ENCODE measurements at regions not wholly inside any gene's neighbourhood (a gene's known extent, or its start where the extent isn't known, plus 50 kb on each side); places are given as distances from the start of the nearest gene placed in this dataset.

DNA sequence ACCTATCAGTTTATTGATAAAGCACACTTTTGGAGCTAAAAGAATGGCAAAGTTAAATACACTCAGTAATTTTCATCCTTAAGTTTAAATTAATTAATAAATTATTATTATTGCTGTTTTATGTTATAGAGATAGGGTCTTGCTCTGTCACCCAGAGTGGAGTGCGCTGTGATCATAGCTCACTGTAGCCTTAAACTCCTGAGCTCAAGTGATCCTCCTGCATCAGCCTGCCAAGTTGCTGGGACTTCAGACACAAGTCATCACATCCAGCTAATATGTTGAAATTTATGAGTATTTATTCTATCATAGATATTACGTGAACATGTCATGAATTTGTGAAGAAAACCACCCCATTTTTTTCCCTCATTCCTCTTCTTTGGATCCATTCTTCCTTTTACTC is 64.2 kb downstream of the GJA1 start:
- no peaks in the 10 kb centered on the region for H3K36me3 Mint-ChIP-seq (ENCODE audit: low read depth)
- no peaks in the 10 kb centered on the region for H3K27me3 Mint-ChIP-seq
- H3K4me3 Mint-ChIP-seq: no peak overlapping the region
- intact Hi-C loops (cut with micrococcal nuclease): no loop called here
- no peak overlapping the region for H3K27ac Mint-ChIP-seq
- no peaks in the 10 kb centered on the region for H3K9me3 Mint-ChIP-seq
- no peak for TF ChIP-seq CTCF (IDR thresholded peaks at IDR 0.05)
- DNase-seq: no peak
- no peak for ATAC-seq (ENCODE audit: low read depth)
- H3K4me1 Mint-ChIP-seq: no peaks in the 10 kb centered on the region
- POLR2A ChIA-PET: no interaction called here
- CTCF ChIA-PET: no interaction called here

DNA sequence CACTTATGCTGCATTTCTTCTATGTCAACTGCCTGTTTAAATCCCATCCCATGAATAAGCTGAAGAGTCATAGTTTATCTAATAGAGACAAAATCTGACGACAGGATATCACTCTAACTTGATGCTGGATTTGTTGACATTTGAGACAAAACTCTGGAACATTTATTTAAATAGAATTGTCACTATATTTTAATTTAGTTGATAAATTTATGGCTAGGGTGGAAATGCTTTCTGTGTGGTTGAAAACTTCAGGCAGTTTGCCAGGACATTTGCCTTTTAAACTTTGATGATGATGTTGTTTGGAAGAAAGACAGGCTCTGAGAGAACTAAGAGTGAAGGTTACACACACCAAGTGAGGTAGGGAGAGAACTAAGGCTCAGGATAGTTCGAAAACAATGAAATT is 68.1 kb downstream of the GJA1 start:
- ChIA-PET POLR2A (no interaction called here), CTCF (no interaction called here)
- ATAC-seq (ENCODE audit: low read depth) (no peak), DNase-seq (no peak)
- TF ChIP-seq CTCF (IDR thresholded peaks at IDR 0.05): no peak
- Mint-ChIP-seq H3K27me3 (no peaks in the 10 kb centered on the region), H3K27ac (no peak overlapping the region), H3K9me3 (no peaks in the 10 kb centered on the region), H3K36me3 (ENCODE audit: low read depth) (no peaks in the 10 kb centered on the region), H3K4me3 (no peak overlapping the region), H3K4me1 (no peaks in the 10 kb centered on the region)
- intact Hi-C loops (cut with micrococcal nuclease): no loop called here

DNA sequence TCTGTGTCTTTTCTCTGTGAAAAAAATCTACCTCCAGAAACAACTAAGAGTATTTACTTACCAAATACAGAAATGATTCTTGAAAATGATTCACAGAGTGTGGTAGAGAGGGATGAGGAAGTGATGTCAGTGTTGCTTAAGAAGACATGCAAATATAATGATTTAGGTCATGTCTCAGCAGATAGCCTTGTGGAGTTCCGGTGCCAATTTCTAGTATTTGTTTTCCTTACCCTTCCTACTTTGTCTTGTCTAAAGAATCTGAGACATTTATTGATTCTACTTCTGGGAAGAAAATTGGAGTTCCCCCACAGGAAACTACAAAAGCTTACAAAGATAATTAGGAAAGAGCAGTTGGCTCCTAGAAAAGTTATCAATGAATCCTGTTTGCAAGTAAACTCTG is 68.8 kb downstream of the GJA1 start:
- POLR2A ChIA-PET: no interaction called here
- Mint-ChIP-seq H3K36me3 (ENCODE audit: low read depth) (no peaks in the 10 kb centered on the region), H3K9me3 (no peaks in the 10 kb centered on the region), H3K27me3 (no peaks in the 10 kb centered on the region), H3K4me3 (no peak overlapping the region), H3K4me1 (no peaks in the 10 kb centered on the region), H3K27ac (no peak overlapping the region)
- no peak for DNase-seq
- CTCF ChIA-PET: no interaction called here
- TF ChIP-seq CTCF (IDR thresholded peaks at IDR 0.05): no peak
- ATAC-seq (ENCODE audit: low read depth): no peak
- intact Hi-C loops (cut with micrococcal nuclease): no loop called here

- no peaks in the 10 kb centered on the region for H3K36me3 Mint-ChIP-seq (ENCODE audit: low read depth)
- TF ChIP-seq CTCF (IDR thresholded peaks at IDR 0.05): no peak
- DNase-seq (no peak), ATAC-seq (ENCODE audit: low read depth) (no peak)
- no peaks in the 10 kb centered on the region for H3K27me3 Mint-ChIP-seq
- intact Hi-C loops (cut with micrococcal nuclease): no loop called here
- H3K9me3 Mint-ChIP-seq: no peaks in the 10 kb centered on the region
- no peaks in the 10 kb centered on the region for H3K4me1 Mint-ChIP-seq
- CTCF ChIA-PET: interaction anchor here (1.1 kb wide), 1 partner anchor 13 kb away, joined by 3 read pairs; no protein-coding TSS in a partner anchor
- POLR2A ChIA-PET: no interaction called here
- H3K4me3 Mint-ChIP-seq: no peak overlapping the region
- H3K27ac Mint-ChIP-seq: no peak overlapping the region
Measured at GRCh38 chr6:121505284-121505683, 69.8 kb downstream of the GJA1 start.

DNA sequence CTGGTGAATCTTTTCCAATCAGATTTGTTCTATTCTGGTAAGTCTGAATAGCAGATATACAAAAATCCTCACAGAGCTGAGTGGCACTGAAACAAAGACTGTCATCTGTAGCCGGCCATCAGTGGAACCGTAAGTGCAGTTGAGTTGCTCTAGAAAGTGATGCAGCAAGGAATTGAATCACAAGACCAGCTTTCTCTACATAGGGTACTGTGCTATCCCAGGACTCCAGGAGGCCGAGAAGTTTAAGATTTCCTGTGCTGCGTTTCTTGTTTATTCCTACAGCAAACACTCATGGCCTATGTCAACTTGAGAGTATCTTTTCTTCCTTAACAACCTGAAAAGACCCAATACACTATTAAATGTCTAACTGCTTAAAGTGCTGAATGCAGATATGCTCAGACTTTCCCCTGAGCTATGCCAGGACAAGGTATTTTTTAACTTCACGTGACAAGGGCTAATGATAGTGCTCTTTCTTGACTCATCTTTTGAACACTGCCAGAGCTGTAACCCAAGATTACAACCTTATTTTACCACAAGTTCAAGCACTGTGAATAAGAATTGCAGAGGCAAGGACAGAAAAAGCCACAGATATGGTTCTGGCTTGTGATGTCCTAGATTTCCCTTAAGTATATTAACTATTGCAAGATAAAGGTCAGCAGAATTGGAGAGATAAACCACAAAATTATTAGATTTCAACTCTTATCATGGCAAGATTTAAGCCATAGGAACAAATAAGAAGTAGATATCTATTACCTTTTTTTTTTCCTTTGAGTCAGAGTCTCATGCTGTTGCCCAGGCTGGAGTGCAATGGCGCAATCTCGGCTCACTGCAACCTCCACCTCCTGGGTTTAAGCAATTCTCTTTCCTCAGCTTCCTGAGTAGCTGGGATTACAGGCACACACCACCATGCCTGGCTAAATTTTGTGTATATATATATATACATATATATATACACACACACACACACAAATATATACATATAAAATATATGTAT is 71.6 kb downstream of the GJA1 start:
- ATAC-seq (ENCODE audit: low read depth) (no peak), DNase-seq (no peak)
- no peak for TF ChIP-seq CTCF (IDR thresholded peaks at IDR 0.05)
- Mint-ChIP-seq H3K27ac (no peak overlapping the region), H3K9me3 (no peaks in the 10 kb centered on the region), H3K36me3 (ENCODE audit: low read depth) (no peaks in the 10 kb centered on the region), H3K4me1 (no peaks in the 10 kb centered on the region), H3K4me3 (no peak overlapping the region), H3K27me3 (no peaks in the 10 kb centered on the region)
- intact Hi-C loops (cut with micrococcal nuclease): no loop called here
- CTCF ChIA-PET: no interaction called here
- POLR2A ChIA-PET: no interaction called here

All from activated B cell treated with CpG ODN at 0.5 μM for 24 hours (primary cell).